ENCODE measurements at regions not wholly inside any gene's neighbourhood (a gene's known extent, or its start where the extent isn't known, plus 50 kb on each side); places are given as distances from the start of the nearest gene placed in this dataset.

- TF ChIP-seq, protein P1, sequence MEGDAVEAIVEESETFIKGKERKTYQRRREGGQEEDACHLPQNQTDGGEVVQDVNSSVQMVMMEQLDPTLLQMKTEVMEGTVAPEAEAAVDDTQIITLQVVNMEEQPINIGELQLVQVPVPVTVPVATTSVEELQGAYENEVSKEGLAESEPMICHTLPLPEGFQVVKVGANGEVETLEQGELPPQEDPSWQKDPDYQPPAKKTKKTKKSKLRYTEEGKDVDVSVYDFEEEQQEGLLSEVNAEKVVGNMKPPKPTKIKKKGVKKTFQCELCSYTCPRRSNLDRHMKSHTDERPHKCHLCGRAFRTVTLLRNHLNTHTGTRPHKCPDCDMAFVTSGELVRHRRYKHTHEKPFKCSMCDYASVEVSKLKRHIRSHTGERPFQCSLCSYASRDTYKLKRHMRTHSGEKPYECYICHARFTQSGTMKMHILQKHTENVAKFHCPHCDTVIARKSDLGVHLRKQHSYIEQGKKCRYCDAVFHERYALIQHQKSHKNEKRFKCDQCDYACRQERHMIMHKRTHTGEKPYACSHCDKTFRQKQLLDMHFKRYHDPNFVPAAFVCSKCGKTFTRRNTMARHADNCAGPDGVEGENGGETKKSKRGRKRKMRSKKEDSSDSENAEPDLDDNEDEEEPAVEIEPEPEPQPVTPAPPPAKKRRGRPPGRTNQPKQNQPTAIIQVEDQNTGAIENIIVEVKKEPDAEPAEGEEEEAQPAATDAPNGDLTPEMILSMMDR (IDR thresholded peaks at IDR 0.05; ENCODE audit: low read length) = peak; percentile 17; the same call in 1 of the 2 replicates
- TF ChIP-seq EZH2 (IDR thresholded peaks at IDR 0.05; ENCODE audit: borderline replicate concordance, low read length) = no peak
Observed at GRCh38 chr13:106083620-106084350, 451.7 kb downstream of the EFNB2 start.
